ENCODE measurements at regions not wholly inside any gene's neighbourhood (a gene's known extent, or its start where the extent isn't known, plus 50 kb on each side); places are given as distances from the start of the nearest gene placed in this dataset.

GRCh38 chr7:51689547-51689946 lies 372.9 kb upstream of the COBL start:
- TF ChIP-seq, protein P1, sequence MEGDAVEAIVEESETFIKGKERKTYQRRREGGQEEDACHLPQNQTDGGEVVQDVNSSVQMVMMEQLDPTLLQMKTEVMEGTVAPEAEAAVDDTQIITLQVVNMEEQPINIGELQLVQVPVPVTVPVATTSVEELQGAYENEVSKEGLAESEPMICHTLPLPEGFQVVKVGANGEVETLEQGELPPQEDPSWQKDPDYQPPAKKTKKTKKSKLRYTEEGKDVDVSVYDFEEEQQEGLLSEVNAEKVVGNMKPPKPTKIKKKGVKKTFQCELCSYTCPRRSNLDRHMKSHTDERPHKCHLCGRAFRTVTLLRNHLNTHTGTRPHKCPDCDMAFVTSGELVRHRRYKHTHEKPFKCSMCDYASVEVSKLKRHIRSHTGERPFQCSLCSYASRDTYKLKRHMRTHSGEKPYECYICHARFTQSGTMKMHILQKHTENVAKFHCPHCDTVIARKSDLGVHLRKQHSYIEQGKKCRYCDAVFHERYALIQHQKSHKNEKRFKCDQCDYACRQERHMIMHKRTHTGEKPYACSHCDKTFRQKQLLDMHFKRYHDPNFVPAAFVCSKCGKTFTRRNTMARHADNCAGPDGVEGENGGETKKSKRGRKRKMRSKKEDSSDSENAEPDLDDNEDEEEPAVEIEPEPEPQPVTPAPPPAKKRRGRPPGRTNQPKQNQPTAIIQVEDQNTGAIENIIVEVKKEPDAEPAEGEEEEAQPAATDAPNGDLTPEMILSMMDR (IDR thresholded peaks at IDR 0.05; ENCODE audit: low read depth, low read length), result no peak
- no peak overlapping the region for H3K4me3 ChIP-seq (ENCODE audit: low read depth, low read length)

DNA sequence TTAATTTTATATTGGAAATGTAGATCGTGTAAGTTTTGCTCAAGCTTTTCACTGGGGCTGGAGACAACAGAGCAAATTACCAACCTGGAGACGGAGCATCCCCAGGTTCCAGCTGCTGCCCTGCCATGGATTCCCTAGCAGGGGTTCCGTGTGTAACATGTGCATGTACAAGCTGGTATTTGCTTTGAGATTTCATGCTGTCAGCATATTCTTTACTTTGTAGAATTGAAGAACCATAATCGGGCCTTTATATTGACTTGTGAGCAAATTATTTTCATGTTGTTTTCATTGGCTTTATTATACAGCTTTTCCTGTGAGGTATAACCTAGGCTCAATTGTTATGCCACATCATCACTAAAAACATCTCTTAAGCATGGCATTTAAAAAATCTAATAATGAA lies 369.2 kb upstream of the COBL start:
- no peak overlapping the region for H3K4me3 ChIP-seq (ENCODE audit: low read depth, low read length)
- TF ChIP-seq, protein P1 (IDR thresholded peaks at IDR 0.05; ENCODE audit: low read depth, low read length), result no peak

- no peak overlapping the region for H3K4me3 ChIP-seq (ENCODE audit: low read depth, low read length)
- TF ChIP-seq, protein P1 (IDR thresholded peaks at IDR 0.05; ENCODE audit: low read depth, low read length), result no peak
Observed at GRCh38 chr7:51680594-51681399, 364.2 kb upstream of the COBL start.

DNA sequence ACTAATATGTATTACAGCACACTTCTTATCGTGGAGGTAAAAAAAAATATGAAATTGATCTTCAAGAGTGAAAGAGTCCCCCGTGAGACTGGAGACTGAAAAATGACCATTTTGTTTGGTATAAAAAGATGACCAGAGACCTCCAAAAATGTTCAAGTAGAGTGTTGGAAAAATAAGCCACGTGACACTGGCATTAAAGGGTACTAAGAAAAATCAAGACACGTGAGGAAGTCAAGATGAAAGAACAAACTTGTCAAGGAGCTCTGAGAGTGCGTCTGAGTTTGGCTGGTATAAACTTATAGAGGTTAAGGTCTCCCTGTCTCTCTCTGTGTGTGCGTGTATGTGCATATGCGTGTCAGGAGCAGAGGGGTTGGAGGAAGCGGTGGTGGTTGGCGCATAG lies 362.7 kb upstream of the COBL start:
- TF ChIP-seq, protein P1 (IDR thresholded peaks at IDR 0.05; ENCODE audit: low read depth, low read length), result no peak
- H3K4me3 ChIP-seq (ENCODE audit: low read depth, low read length), result no peak overlapping the region

- no peak overlapping the region for H3K4me3 ChIP-seq (ENCODE audit: low read depth, low read length)
- TF ChIP-seq, protein P1 (IDR thresholded peaks at IDR 0.05; ENCODE audit: low read depth, low read length), result no peak
Observed at GRCh38 chr7:51666751-51667150, 350.1 kb upstream of the COBL start.

GRCh38 chr7:51666266-51666665 lies 349.7 kb upstream of the COBL start:
- TF ChIP-seq, protein P1 (IDR thresholded peaks at IDR 0.05; ENCODE audit: low read depth, low read length), result no peak
- H3K4me3 ChIP-seq (ENCODE audit: low read depth, low read length), result no peak overlapping the region

DNA sequence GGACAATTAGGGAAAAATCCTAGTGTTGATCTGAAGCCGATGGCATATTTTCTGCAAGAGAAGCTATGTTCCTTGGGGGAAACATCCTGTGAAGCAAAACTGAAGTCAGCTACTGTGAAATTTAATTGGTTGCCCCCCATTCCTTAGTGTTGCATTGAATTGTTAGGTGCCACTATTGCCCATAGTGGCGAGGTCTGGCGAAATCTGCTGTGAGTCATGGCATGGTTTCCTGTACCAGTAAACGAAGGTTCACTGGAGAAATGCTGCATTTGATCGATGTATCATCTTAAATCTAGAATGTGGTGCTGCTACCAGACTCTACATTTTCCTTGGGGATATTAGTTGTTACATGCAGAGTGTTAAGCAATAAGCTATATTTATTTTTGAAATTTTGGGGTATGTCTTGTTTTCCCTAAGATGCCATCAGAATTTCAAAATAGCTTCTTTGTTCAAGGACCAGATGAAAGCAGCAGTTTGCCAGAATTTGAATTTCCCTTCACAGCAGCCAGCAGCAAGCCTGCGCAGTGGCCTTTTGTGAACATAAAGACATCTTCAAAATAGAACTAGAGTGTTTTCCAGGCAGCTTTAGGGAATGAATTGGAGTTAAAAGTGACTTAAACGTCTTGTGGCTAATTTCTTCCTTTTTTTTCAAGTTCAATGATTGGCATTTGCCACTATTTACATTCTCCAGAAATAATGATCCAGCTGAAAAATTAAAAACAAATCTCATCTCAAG lies 348.6 kb upstream of the COBL start:
- TF ChIP-seq, protein P1 (IDR thresholded peaks at IDR 0.05; ENCODE audit: low read depth, low read length), result no peak
- H3K4me3 ChIP-seq (ENCODE audit: low read depth, low read length), result no peak overlapping the region
